IgD-negative memory B cell (primary cell): ENCODE measurements at regions not wholly inside any gene's neighbourhood (a gene's known extent, or its start where the extent isn't known, plus 50 kb on each side); places are given as distances from the start of the nearest gene placed in this dataset.
"Not testable (repeated sequence)": the region's sequence is repeated elsewhere in the genome, so short reads cannot be mapped to it uniquely, and the experiment has no call there.

Experiments
- H3K27ac Mint-ChIP-seq, 3 donors: one replicate each; pipeline ENCODE4 v1.8.0; 2020 to 2022; ENCODE audit warnings: mild to moderate bottlenecking in 3 of 3, mixed read lengths in 3 of 3, moderate library complexity in 1 of 3
- H3K27me3 Mint-ChIP-seq: one replicate; pipeline ENCODE4 v1.8.0; 2021; ENCODE audit warnings: mixed read lengths
- H3K36me3 Mint-ChIP-seq: one replicate; pipeline ENCODE4 v1.8.0; 2020; ENCODE audit warnings: mild to moderate bottlenecking, mixed read lengths
- H3K4me1 Mint-ChIP-seq, 3 donors: one replicate each; pipeline ENCODE4 v1.8.0; 2020 to 2022; ENCODE audit warnings: mixed read lengths in 3 of 3, mild to moderate bottlenecking in 1 of 3
- H3K4me3 Mint-ChIP-seq, 4 donors: one replicate each; pipeline ENCODE4 v1.8.0; 2020 to 2022; ENCODE audit warnings: mild to moderate bottlenecking in 4 of 4, mixed read lengths in 4 of 4, moderate library complexity in 3 of 4
- H3K9me3 Mint-ChIP-seq, 3 donors: one replicate each; pipeline ENCODE4 v1.8.0; 2020 to 2021; ENCODE audit warnings: mixed read lengths in 3 of 3, mild to moderate bottlenecking in 1 of 3

DNA sequence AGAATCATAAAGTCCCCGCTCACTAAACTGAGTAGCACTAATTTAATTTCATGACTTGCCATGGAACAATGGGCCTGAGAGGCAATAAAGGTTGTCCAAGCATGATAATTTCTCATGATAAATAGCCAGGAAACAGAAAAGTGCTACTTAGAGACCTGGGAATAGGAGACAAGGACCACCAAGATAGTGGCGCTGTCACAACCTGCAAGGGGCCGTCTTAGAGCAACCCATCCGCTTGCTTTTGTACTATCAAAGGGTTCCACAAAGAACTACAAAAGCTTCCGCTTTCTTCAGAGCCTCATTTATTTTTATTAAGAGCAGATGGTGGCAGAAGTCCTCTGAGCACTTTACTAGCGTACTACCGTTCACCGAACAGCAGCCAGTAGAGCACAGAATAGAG is 421.7 kb upstream of the GRM7 start:
- Mint-ChIP-seq H3K36me3 (no peaks in the 10 kb centered on the region), H3K4me1 (no peaks in the 10 kb centered on the region), H3K27ac (no peak overlapping the region), H3K27me3 (no peaks in the 10 kb centered on the region), H3K4me3 (no peak overlapping the region), H3K9me3 (no peaks in the 10 kb centered on the region)

DNA sequence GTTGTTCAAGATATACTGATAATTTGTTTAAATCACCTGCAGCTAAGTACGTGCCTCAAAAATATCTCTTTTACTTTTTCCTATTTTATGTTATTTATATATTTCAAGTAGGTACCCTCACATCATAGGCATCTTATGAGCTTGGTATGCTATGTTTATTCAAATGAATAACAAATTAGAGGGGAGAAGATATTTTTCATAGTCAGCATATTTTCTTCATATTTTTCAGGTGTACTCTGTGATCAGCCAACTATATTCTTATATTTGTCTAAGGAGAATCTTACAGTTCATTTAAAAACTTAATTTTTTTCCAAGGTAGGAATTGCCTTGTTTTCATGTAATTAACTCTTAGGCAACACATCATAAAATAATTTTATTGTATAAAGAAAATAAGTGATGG is 421.1 kb upstream of the GRM7 start:
- no peaks in the 10 kb centered on the region for H3K9me3 Mint-ChIP-seq
- no peaks in the 10 kb centered on the region for H3K27me3 Mint-ChIP-seq
- no peak overlapping the region for H3K4me3 Mint-ChIP-seq
- no peak overlapping the region for H3K27ac Mint-ChIP-seq
- H3K36me3 Mint-ChIP-seq, result no peaks in the 10 kb centered on the region
- no peaks in the 10 kb centered on the region for H3K4me1 Mint-ChIP-seq

DNA sequence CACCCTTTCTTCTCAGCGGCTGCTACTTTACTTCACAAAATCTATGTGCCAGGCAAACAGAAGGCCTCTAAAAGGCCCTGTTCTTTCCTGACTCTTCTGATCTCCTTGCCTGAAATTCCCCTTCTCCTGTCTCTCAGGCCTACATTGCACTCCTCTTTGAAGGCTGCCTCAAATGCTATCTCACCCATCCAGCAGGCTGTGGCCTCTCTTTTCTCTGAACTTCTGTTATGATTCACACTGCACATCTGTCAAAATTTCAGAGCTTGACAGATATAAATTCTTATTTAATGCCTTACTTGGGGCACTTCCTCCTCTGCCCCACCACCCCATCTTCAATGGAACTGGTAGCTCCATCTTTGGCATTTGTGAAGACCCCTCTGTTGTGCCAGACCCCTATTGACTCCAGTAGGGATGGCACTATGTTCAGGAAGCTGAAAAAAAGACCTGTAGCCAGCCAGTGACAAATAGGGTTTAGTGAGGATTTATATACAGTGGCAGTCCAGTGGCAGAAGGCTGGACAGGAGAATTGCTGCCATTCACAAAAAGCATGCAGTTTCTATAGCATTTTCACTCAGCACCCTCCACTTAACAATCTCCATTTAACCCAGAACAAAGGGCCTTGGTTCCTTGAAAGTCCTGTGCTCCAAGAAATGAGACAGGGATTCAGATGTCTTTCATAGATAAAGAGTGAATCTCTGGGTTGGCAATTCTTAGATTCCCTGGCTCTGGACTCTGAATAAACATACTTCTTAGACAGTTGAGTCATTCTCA is 415.8 kb upstream of the GRM7 start:
- H3K9me3 Mint-ChIP-seq, result no peaks in the 10 kb centered on the region
- H3K36me3 Mint-ChIP-seq, result no peaks in the 10 kb centered on the region
- H3K27ac Mint-ChIP-seq, result no peak overlapping the region
- peaks cover 0 to 10% (median 8%) of the 10 kb centered on the region in 3 donors for H3K4me1 Mint-ChIP-seq
- H3K4me3 Mint-ChIP-seq, result no peak overlapping the region
- H3K27me3 Mint-ChIP-seq, result no peaks in the 10 kb centered on the region

DNA sequence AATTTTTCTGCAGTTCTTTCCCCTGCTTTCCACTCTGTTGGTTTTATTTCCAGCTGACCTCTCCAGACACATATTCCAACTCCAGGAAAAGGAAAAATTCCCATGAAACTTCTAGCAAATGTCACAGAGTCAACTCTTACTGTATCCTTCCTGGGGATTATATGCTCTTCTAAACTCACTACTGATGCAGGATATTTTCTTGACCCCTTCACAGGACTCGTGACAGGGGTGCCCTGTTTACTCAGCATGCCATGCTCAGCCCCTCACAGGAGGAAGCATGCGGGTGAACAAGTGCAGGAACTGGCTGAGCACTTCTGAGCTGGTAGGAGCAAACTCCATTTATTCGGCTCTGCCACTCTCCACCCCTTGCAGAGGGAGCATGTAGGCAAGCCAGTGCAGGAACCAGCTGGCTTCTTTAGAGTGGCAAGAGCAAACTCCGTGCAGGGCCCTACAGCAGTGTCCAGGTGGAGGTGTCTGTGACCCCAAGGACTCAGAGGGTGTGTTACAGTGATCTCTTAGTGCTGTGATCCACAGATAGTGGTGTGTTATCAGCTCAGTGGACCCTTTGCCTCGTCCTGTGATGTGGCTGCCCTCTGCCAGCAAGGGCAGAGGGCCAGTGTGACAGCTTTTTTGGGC is 413.6 kb upstream of the GRM7 start:
- Mint-ChIP-seq H3K27me3 (no peaks in the 10 kb centered on the region), H3K27ac (no peak overlapping the region), H3K9me3 (no peaks in the 10 kb centered on the region), H3K36me3 (no peaks in the 10 kb centered on the region), H3K4me3 (no peak overlapping the region), H3K4me1 (peaks cover 0 to 10% (median 8%) of the 10 kb centered on the region in 3 donors)

DNA sequence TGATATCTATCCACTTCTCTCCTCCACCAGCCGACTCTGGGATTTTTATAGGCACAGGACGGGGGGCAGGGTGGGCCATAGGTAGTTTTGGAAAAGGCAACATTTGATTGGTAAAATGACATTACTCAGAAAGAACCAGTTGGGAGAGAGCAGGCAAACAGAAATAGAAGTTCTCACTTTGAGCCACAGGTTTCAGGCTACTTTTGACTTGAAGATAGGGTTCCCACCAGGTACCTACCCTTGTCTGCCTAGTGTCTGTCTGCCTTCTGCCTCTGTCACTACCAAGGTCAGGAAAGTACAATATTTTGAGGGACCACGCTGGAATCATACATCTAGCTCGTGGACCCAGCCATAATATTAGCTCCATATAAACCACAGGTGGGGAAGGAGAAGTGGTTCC is 412.9 kb upstream of the GRM7 start:
- Mint-ChIP-seq H3K4me1 (peaks cover 0 to 10% (median 8%) of the 10 kb centered on the region in 3 donors), H3K4me3 (no peak overlapping the region), H3K36me3 (no peaks in the 10 kb centered on the region), H3K27ac (no peak overlapping the region), H3K27me3 (no peaks in the 10 kb centered on the region), H3K9me3 (peaks cover 0 to 1% (median 0%) of the 10 kb centered on the region in 3 donors)

DNA sequence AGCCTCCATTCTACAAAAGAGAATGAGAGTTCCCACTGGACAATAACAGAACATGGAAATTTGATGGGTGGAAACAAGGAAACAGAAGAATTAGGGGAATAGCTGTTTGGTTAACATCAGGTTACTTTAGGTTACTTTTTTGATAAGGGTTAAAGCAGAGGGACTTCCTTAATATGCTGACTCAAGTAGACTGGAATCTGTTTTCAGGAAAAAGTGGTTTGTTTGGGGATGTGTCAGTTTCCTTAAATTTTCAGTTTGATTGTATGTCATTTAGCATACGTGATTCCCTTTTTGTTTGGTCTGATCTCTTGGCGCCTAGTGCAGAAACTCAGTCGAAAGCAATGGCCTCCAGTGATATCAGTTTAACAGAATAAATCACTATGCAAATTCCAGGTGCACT is 411.8 kb upstream of the GRM7 start:
- Mint-ChIP-seq H3K27ac (no peak overlapping the region), H3K4me1 (peaks cover 0 to 10% (median 8%) of the 10 kb centered on the region in 3 donors), H3K36me3 (no peaks in the 10 kb centered on the region), H3K9me3 (peaks cover 0 to 1% (median 0%) of the 10 kb centered on the region in 3 donors), H3K27me3 (no peaks in the 10 kb centered on the region), H3K4me3 (no peak overlapping the region)

DNA sequence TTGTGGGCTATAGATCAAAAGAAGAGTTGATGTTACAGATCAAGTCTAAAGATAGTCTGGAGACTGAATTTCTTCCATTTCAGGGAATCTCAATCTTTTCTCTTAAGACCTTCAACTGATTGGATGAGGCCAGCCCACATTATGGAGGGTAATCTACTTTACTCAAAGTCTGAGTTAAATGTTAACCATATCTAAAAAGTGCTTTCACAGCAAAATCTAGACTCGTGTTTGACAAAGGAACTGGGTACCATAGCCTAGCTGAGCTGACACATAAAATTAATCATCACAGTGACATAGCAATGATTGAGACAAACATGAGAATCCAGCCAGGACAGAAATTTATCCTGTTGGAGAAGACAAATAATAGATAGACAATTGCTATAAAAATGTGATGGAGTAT is 407.9 kb upstream of the GRM7 start:
- no peak overlapping the region for H3K4me3 Mint-ChIP-seq
- no peaks in the 10 kb centered on the region for H3K36me3 Mint-ChIP-seq
- H3K9me3 Mint-ChIP-seq, result peaks cover 0 to 1% (median 0%) of the 10 kb centered on the region in 3 donors
- H3K4me1 Mint-ChIP-seq, result no peaks in the 10 kb centered on the region
- no peaks in the 10 kb centered on the region for H3K27me3 Mint-ChIP-seq
- no peak overlapping the region for H3K27ac Mint-ChIP-seq

DNA sequence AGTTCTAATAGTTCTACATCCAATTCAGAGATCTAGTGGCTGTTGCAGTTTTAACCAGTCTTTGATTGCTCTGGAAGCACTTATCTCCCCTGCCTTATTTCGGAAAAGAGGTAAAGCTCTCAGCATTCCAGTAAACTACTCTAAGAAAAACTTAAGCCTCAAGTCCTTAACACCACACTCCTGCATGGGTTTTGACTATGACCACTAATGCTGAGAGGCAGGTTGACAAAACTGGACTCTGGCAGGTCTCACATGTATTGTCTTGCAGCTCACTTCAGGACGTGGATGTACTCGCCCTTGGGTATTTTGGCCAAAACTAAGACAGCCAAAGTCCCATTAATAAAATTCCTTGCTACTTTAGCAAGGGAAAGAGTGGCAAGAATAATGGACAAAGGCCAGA is 405.9 kb upstream of the GRM7 start:
- Mint-ChIP-seq H3K27ac (no peak overlapping the region), H3K36me3 (no peaks in the 10 kb centered on the region), H3K27me3 (no peaks in the 10 kb centered on the region), H3K4me1 (no peaks in the 10 kb centered on the region), H3K9me3 (peaks cover 0 to 1% (median 0%) of the 10 kb centered on the region in 3 donors), H3K4me3 (no peak overlapping the region)

DNA sequence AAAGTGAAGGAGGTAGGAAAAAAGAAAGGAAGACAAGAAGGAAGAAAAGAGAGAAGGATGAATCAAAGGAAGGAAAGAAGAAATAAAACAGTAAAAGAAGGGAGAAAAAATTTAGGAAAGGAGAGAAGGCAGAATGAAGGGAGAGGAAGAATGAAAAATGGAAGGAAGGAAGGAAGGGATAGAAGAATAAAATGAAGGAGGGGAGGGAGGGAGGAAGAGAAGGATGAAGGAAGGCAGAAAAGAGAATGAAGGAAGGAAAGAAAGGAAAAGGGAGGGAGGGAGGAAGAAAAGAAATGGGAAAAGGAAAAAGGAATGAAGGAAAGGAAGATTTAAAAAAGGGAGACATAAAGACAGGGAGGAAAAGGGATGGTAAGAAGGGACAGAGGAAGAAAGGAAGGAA is 393.7 kb upstream of the GRM7 start:
- Mint-ChIP-seq H3K27ac (no peak overlapping the region), H3K36me3 (no peaks in the 10 kb centered on the region), H3K9me3 (peaks cover 0 to 4% (median 0%) of the 10 kb centered on the region in 3 donors), H3K27me3 (no peaks in the 10 kb centered on the region), H3K4me3 (no peak overlapping the region), H3K4me1 (no peaks in the 10 kb centered on the region)

DNA sequence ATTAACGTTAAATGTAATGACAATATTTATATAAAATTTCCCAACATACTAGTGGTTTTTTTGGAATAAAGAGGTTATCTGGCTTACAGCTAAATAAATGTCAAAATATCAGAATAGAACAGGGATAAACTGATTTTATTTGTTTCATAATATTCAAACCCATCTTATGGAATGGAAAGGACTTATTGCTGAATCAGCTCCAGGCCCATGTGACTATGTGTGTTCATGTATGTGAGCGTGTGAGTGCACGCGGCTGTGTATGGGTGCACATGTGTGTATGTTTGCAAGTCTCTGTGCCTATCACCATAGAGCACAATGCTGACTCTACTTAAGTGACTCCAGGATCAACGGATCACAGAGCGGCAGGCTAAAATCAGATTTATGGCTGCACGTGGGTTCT is 392.3 kb upstream of the GRM7 start:
- Mint-ChIP-seq H3K9me3 (peaks cover 0 to 2% (median 2%) of the 10 kb centered on the region in 3 donors), H3K4me1 (no peaks in the 10 kb centered on the region), H3K27me3 (no peaks in the 10 kb centered on the region), H3K27ac (no peak overlapping the region), H3K4me3 (no peak overlapping the region), H3K36me3 (no peaks in the 10 kb centered on the region)

DNA sequence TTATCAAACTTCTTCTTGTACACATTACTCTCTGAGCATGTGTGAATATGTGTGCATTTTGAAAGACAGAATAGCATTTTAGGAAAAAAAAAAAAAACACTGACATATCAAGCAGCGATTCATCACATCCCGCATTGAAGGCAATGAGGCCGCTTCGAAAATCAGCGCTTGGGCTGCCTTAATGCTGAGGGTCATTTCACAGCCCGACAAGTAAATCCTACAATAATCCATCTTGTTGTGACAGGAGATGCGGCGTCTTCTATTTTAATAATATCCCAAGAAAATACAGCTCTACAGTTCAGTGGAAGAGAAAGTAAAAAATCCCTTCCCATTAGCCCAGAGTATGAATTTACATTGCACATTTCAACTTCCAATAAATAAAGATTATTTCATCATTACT is 389.2 kb upstream of the GRM7 start:
- H3K4me3 Mint-ChIP-seq, result no peak overlapping the region
- H3K4me1 Mint-ChIP-seq, result no peaks in the 10 kb centered on the region
- no peak overlapping the region for H3K27ac Mint-ChIP-seq
- H3K9me3 Mint-ChIP-seq, result peaks cover 0 to 4% (median 2%) of the 10 kb centered on the region in 3 donors
- H3K36me3 Mint-ChIP-seq, result no peaks in the 10 kb centered on the region
- no peaks in the 10 kb centered on the region for H3K27me3 Mint-ChIP-seq

DNA sequence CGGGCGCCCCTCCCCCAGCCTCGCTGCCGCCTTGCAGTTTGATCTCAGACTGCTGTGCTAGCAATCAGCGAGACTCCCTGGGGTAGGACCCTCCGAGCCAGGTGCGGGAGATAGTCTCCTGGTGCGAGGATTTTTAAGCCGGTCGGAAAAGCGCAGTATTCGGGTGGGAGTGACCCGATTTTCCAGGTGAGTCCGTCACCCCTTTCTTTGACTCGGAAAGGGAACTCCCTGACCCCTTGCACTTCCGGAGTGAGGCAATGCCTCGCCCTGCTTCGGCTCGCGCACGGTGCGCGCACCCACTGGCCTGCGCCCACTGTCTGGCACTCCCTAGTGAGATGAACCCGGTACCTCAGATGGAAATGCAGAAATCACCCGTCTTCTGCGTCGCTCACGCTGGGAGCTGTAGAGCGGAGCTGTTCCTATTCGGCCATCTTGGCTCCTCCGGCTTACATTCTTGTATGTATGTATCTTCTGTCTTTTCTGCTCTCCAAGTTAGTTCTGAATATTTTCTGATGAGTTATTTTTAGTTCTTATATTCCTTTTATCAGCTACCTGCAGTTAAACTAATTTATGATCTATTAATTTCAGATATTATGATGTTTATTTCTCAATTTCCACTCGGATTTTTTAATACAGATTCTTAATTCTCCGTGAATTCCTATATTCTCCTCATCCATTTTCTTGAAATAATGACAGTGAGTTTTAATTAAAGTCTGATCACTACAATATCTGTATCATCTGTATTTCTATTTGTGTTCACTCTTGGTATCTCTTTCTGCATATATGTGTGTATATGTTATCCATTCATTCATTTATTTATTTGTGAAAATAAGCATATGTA is 370.2 kb upstream of the GRM7 start:
- H3K36me3 Mint-ChIP-seq, H3K9me3 Mint-ChIP-seq, H3K4me3 Mint-ChIP-seq, H3K27ac Mint-ChIP-seq, H3K27me3 Mint-ChIP-seq, H3K4me1 Mint-ChIP-seq: not testable (repeated sequence)

DNA sequence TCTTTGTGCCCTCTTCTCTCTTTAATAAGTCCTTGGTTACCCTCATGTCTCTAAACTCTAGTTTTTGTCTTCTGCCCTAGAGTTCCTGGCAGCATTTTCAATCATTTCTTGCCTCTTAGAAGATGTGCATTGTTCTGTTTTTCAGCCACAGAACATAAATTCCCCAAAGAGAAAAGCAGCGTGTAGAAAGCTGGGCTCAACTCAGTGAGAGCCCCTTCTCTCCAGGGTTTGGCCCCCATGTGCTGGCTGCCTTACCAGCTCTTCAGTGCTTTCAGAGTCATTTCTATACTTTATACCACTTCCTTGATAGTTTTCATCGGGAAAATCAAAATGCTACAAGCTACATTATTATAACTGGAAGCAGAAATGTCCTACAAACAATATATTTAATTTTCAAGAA is 369.1 kb upstream of the GRM7 start:
- no peak overlapping the region for H3K4me3 Mint-ChIP-seq
- H3K27me3 Mint-ChIP-seq, result no peaks in the 10 kb centered on the region
- H3K4me1 Mint-ChIP-seq, result no peaks in the 10 kb centered on the region

DNA sequence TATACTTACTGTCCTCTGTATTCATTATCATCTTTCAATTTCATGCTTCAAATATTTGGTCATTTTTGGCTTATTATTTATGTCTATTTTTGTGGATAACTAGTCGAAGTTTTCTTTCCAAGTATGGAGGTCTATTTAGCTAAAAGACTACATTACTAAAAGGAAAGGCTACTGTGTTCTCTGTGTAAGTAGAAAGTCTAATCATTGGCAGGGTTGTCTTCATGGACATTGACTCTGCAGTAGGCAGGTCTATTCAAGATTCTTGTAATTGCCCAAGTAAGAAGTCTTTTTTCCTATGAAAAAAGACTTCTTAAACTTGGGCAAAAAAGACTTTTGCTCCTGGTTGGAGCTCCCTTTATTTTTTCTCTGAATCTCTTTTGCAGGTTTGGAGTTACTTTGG is 368.6 kb upstream of the GRM7 start:
- no peak overlapping the region for H3K4me3 Mint-ChIP-seq
- peaks cover 0 to 3% (median 0%) of the 10 kb centered on the region in 3 donors for H3K9me3 Mint-ChIP-seq

More for the DNA sequence above, 369.1 kb upstream of the GRM7 start:
- Mint-ChIP-seq H3K9me3 (peaks cover 0 to 3% (median 0%) of the 10 kb centered on the region in 3 donors), H3K27ac (no peak overlapping the region), H3K36me3 (no peaks in the 10 kb centered on the region)

DNA sequence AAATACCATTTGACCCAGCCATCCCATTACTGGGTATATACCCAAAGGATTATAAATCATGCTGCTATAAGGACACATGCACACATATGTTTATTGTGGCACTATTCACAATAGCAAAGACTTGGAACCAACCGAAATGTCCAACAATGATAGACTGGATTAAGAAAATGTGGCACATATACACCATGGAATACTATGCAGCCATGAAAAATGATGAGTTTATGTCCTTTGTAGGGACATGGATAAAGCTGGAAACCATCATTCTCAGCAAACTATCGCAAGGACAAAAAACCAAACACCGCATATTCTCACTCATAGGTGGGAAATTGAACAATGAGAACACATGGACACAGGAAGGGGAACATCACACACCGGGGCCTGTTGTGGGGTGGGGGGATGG is 362.0 kb upstream of the GRM7 start:
- not testable (repeated sequence) for H3K36me3 Mint-ChIP-seq, H3K27ac Mint-ChIP-seq, H3K27me3 Mint-ChIP-seq, H3K4me1 Mint-ChIP-seq, H3K4me3 Mint-ChIP-seq, H3K9me3 Mint-ChIP-seq

More for the DNA sequence above, 368.6 kb upstream of the GRM7 start:
- no peak overlapping the region for H3K27ac Mint-ChIP-seq
- H3K36me3 Mint-ChIP-seq, result no peaks in the 10 kb centered on the region
- no peaks in the 10 kb centered on the region for H3K27me3 Mint-ChIP-seq
- no peaks in the 10 kb centered on the region for H3K4me1 Mint-ChIP-seq
